HCT116 (cell line): ENCODE measurements at regions not wholly inside any gene's neighbourhood (a gene's known extent, or its start where the extent isn't known, plus 50 kb on each side); places are given as distances from the start of the nearest gene placed in this dataset.

Source experiments
- ATAC-seq: fragments of 200-7000 bp; cut with Tn5 transposase; 2 replicates; pipeline ENCODE4 v1.9.1; 2020; ENCODE audit warnings: mild to moderate bottlenecking, moderate library complexity
- BruUV-seq: library from RNA; stranded (reverse); fragments of 400-500 nt; replicated peaks from 2 replicates; lab custom pipeline; 2021; lab: Mats Ljungman, UMichigan
- CTCF ChIA-PET: fragments of 300-600 bp; sonication (Branson Sonifier 250); formaldehyde crosslinking; loops from one replicate; lab custom pipeline; 2021; ENCODE audit warnings: antibody characterized with exemption; lab: Charles Lee
- POLR2A ChIA-PET: fragments of 300-600, 350-600 bp; sonication (Branson Sonifier 250); formaldehyde crosslinking; loops from one replicate; lab custom pipeline; 2021; ENCODE audit warnings: antibody characterized with exemption; lab: Charles Lee
- RAD21 ChIA-PET, 2 experiments: fragments of 300-600 bp; sonication (Branson Sonifier 250); formaldehyde crosslinking; loops; one replicate each; lab custom pipeline; 2023; ENCODE audit warnings: low total read pairs in 2 of 2; ENCODE audit not compliant: uncharacterized antibody in 2 of 2, unreplicated experiment in 2 of 2, low non-redundant PET in 1 of 2; lab: Charles Lee
- DNase-seq: peaks from one replicate; pipeline ENCODE4 v3.0.0-alpha.2; 2010; ENCODE audit warnings: low read depth, low spot score
- H2AFZ ChIP-seq: fragments of 200-600 bp; shearing (Covaris generic), sonication (generic); 2 replicates; pipeline ENCODE4 v1.6.1; 2017; ENCODE audit warnings: low read depth, mixed run types, mixed read lengths, antibody characterized with exemption, low read length; ENCODE audit not compliant: poor library complexity, severe bottlenecking
- H3K27ac ChIP-seq: 2 replicates; pipeline ENCODE4 v1.5.1; 2012; ENCODE audit warnings: low read depth, low read length
- H3K27me3 ChIP-seq: fragments of 200-600 bp; sonication (generic); 2 replicates; pipeline ENCODE4 v1.6.1; 2016; ENCODE audit warnings: mixed run types, low read length, mixed read lengths; ENCODE audit not compliant: insufficient read depth
- H3K36me3 ChIP-seq, 2 experiments: fragments of 200-500 bp in 1 of 2; fragments of 200-600 bp in 1 of 2; sonication (Bioruptor generic) in 1 of 2; sonication (generic) in 1 of 2; 2 replicates each; pipeline versions ENCODE4 v1.5.1 to v1.6.1; 2014 to 2016; ENCODE audit warnings: low read length in 2 of 2, inconsistent platforms in 1 of 2, mixed read lengths in 1 of 2, mixed run types in 1 of 2; ENCODE audit not compliant: insufficient read depth in 2 of 2, control insufficient read depth in 1 of 2
- H3K4me1 ChIP-seq, 2 experiments: fragments of 200-600 bp in 1 of 2; sonication (generic) in 1 of 2; 2 replicates each; pipeline versions ENCODE4 v1.5.1 to v1.6.1; 2012 to 2017; ENCODE audit warnings: low read length in 2 of 2, inconsistent platforms in 1 of 2, mild to moderate bottlenecking in 1 of 2, mixed read lengths in 1 of 2, mixed run types in 1 of 2, moderate library complexity in 1 of 2; ENCODE audit not compliant: insufficient read depth in 2 of 2, control insufficient read depth in 1 of 2
- H3K4me2 ChIP-seq: fragments of 200-600 bp; sonication (generic); 2 replicates; pipeline ENCODE4 v1.6.1; 2017; ENCODE audit warnings: mixed run types, low read length, mixed read lengths
- H3K4me3 ChIP-seq, 2 experiments: fragments of 200-600 bp in 1 of 2; sonication (generic) in 1 of 2; replicated peaks in 1 of 2; 2 replicates each; pipeline ENCODE4 v1.5.1; 2011 to 2016; ENCODE audit warnings: low read length in 2 of 2, control low read depth in 1 of 2, low read depth in 1 of 2, mild to moderate bottlenecking in 1 of 2, mixed read lengths in 1 of 2, mixed run types in 1 of 2
- H3K79me2 ChIP-seq: fragments of 200-600 bp; sonication (generic); 2 replicates; pipeline ENCODE4 v1.6.1; 2017; ENCODE audit warnings: mild to moderate bottlenecking, mixed run types, low read length, moderate library complexity, mixed read lengths; ENCODE audit not compliant: insufficient read depth
- H3K9ac ChIP-seq: fragments of 200-600 bp; sonication (generic); 2 replicates; pipeline ENCODE4 v1.6.1; 2016; ENCODE audit warnings: low read length, mixed read lengths
- H3K9me2 ChIP-seq: fragments of 200-600 bp; sonication (generic), shearing (Covaris generic); 2 replicates; pipeline ENCODE4 v1.6.1; 2017; ENCODE audit warnings: mixed run types, mild to moderate bottlenecking, moderate library complexity; ENCODE audit not compliant: insufficient read depth
- H3K9me3 ChIP-seq, 2 experiments: fragments of 200-500 bp in 1 of 2; fragments of 200-600 bp in 1 of 2; sonication (Bioruptor generic) in 1 of 2; sonication (generic) in 1 of 2; 2 replicates each; pipeline ENCODE4 v1.6.1; 2014 to 2017; ENCODE audit warnings: low read length in 2 of 2, mixed read lengths in 2 of 2, inconsistent platforms in 1 of 2, low read depth in 1 of 2, mild to moderate bottlenecking in 1 of 2, mixed run types in 1 of 2, moderate library complexity in 1 of 2; ENCODE audit not compliant: control insufficient read depth in 1 of 2, insufficient read depth in 1 of 2
- H4K20me1 ChIP-seq: fragments of 200-600 bp; sonication (generic), shearing (Covaris generic); 2 replicates; pipeline ENCODE4 v1.6.1; 2017; ENCODE audit warnings: mixed run types, mild to moderate bottlenecking, moderate library complexity; ENCODE audit not compliant: insufficient read depth
- CBX3 ChIP-seq: IDR thresholded peaks from 2 replicates; pipeline ENCODE4 v1.6.1; 2012; ENCODE audit warnings: low read depth
- EZH2 ChIP-seq: fragments of 200-600 bp; sonication (generic); IDR thresholded peaks from 2 replicates; pipeline ENCODE4 v1.6.1; 2017; ENCODE audit warnings: antibody characterized with exemption, mixed run types
- EZH2phosphoT487 ChIP-seq: fragments of 200-600 bp; IDR thresholded peaks from 2 replicates; pipeline ENCODE4 v1.6.1; 2018; ENCODE audit warnings: antibody characterized with exemption, borderline replicate concordance
- JUND ChIP-seq: IDR thresholded peaks from 2 replicates; pipeline ENCODE4 v1.6.1; 2012
- POLR2A ChIP-seq: IDR thresholded peaks from 2 replicates; pipeline ENCODE4 v1.7.0; 2011; ENCODE audit warnings: borderline replicate concordance; ENCODE audit not compliant: insufficient read depth, insufficient read length; ENCODE audit errors: extremely low read depth
- POLR2AphosphoS5 ChIP-seq: IDR thresholded peaks from 2 replicates; pipeline ENCODE4 v1.6.1; 2011; ENCODE audit warnings: mild to moderate bottlenecking, low read depth, low read length, moderate library complexity
- RAD21 ChIP-seq: IDR thresholded peaks from 2 replicates; pipeline ENCODE4 v1.6.1; 2012; ENCODE audit warnings: low read depth, mild to moderate bottlenecking
- SIN3A ChIP-seq: IDR thresholded peaks from 2 replicates; pipeline ENCODE4 v1.6.1; 2012; ENCODE audit warnings: low read depth
- SP1 ChIP-seq: IDR thresholded peaks from 2 replicates; pipeline ENCODE4 v1.6.1; 2012; ENCODE audit warnings: low read depth
- SRF ChIP-seq: IDR thresholded peaks from 2 replicates; pipeline ENCODE4 v1.6.1; 2012; ENCODE audit warnings: low read depth
- TCF7L2 ChIP-seq: IDR thresholded peaks from 2 replicates; pipeline ENCODE4 v1.7.0; 2011; ENCODE audit warnings: borderline replicate concordance, inconsistent platforms; ENCODE audit not compliant: insufficient read depth, insufficient read length; ENCODE audit errors: extremely low read depth
- ZNF274 ChIP-seq: fragments of 200-500 bp; sonication (Bioruptor generic); IDR thresholded peaks from 2 replicates; pipeline ENCODE4 v1.6.1; 2014; ENCODE audit warnings: mild to moderate bottlenecking, low read depth, low read length, inconsistent platforms
- intact Hi-C: fragments of 100-400 bp; cut with micrococcal nuclease; formaldehyde crosslinking; loops from 2 replicates; pipeline ENCODE4 v1.10.0; 2022
- TF ChIP-seq, protein P1 (sequence below): IDR thresholded peaks from 2 replicates; pipeline ENCODE4 v1.6.1; 2011; ENCODE audit warnings: mild to moderate bottlenecking, low read length, moderate library complexity; ENCODE audit not compliant: insufficient replicate concordance; ENCODE audit errors: extremely low read depth

DNA sequence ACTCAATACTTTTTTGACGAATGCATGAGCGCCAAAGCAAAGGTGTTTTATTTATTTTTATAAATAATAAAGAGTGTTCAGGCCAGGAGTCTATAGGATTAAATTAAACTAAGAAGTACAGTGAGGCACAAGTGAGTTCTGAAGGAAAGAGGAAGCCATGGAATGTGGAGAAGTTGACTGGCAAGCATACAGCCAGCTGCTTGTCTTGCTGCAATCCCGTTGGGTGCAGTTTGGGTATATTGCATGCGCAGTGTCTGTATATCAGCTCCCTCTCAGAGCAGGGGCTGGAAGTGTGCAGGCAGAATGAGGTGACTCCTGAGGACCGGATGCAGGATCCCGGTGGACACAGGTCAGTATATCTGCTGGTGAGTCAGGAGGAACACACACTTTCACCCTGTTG lies 315.6 kb downstream of the ZSWIM6 start:
- ChIA-PET RAD21 (no interaction called here), CTCF (no interaction called here), POLR2A (no interaction called here)
- H3K9me3 ChIP-seq: no peaks in the 10 kb centered on the region
- no peaks in the 10 kb centered on the region for H3K79me2 ChIP-seq
- H3K36me3 ChIP-seq: no peaks in the 10 kb centered on the region
- no peaks in the 10 kb centered on the region for H3K4me1 ChIP-seq
- DNase-seq (no peak), ATAC-seq (no peak)
- intact Hi-C loops: no loop called here
- H3K9ac ChIP-seq: no peak overlapping the region
- no TSS peak for BruUV-seq
- no peak overlapping the region for H3K4me3 ChIP-seq
- TF ChIP-seq POLR2AphosphoS5 (no peak), POLR2A (no peak), EZH2phosphoT487 (no peak), SRF (no peak), SIN3A (no peak), EZH2 (no peak), CBX3 (no peak), TCF7L2 (no peak), SP1 (no peak), ZNF274 (no peak), JUND (no peak), RAD21 (no peak)
- TF ChIP-seq, protein P1, sequence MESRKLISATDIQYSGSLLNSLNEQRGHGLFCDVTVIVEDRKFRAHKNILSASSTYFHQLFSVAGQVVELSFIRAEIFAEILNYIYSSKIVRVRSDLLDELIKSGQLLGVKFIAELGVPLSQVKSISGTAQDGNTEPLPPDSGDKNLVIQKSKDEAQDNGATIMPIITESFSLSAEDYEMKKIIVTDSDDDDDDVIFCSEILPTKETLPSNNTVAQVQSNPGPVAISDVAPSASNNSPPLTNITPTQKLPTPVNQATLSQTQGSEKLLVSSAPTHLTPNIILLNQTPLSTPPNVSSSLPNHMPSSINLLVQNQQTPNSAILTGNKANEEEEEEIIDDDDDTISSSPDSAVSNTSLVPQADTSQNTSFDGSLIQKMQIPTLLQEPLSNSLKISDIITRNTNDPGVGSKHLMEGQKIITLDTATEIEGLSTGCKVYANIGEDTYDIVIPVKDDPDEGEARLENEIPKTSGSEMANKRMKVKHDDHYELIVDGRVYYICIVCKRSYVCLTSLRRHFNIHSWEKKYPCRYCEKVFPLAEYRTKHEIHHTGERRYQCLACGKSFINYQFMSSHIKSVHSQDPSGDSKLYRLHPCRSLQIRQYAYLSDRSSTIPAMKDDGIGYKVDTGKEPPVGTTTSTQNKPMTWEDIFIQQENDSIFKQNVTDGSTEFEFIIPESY: no peak
- no peaks in the 10 kb centered on the region for H4K20me1 ChIP-seq
- H3K27me3 ChIP-seq: no peaks in the 10 kb centered on the region
- no peak overlapping the region for H3K27ac ChIP-seq
- no peak overlapping the region for H3K4me2 ChIP-seq
- H2AFZ ChIP-seq: no peak overlapping the region
- H3K9me2 ChIP-seq: no peaks in the 10 kb centered on the region
